ENCODE measurements at regions not wholly inside any gene's neighbourhood (a gene's known extent, or its start where the extent isn't known, plus 50 kb on each side); places are given as distances from the start of the nearest gene placed in this dataset.

DNA sequence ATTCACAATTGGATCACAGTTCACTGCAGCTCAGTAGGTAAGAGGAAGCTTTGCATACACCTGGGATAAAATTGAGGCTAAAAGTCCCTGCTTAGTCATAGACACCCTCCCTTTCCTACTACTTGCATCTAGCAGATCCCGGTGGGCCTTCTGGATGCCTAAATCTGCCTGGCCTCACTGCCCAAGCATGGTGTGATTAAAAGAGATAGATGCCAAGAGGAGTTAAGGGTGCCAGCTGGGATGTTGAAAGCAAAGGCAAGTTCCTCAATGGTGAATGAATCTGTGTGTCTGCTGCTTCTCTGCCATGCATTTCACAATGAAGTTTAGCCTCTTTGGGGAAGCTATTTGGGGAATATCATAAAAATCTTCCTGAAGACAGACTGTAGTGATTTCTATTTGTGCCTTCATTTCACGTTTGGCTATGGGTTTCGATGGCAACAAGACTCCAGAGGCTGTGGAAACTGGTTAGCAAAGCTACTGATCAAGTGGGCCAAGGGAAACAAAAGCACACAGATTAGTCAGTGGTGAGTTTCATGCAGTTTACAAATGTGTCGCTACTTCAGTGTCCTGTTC lies 534.0 kb downstream of the ANKRD50 start:
- no peak for TF ChIP-seq EZH2 (optimal IDR thresholded peaks at IDR 0.05; ENCODE audit: low read depth, low read length)
- TF ChIP-seq, protein P1, sequence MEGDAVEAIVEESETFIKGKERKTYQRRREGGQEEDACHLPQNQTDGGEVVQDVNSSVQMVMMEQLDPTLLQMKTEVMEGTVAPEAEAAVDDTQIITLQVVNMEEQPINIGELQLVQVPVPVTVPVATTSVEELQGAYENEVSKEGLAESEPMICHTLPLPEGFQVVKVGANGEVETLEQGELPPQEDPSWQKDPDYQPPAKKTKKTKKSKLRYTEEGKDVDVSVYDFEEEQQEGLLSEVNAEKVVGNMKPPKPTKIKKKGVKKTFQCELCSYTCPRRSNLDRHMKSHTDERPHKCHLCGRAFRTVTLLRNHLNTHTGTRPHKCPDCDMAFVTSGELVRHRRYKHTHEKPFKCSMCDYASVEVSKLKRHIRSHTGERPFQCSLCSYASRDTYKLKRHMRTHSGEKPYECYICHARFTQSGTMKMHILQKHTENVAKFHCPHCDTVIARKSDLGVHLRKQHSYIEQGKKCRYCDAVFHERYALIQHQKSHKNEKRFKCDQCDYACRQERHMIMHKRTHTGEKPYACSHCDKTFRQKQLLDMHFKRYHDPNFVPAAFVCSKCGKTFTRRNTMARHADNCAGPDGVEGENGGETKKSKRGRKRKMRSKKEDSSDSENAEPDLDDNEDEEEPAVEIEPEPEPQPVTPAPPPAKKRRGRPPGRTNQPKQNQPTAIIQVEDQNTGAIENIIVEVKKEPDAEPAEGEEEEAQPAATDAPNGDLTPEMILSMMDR (IDR thresholded peaks at IDR 0.05; ENCODE audit: low read length), result no peak

Measured in MM.1S (cell line).